Nephron (organoid): ENCODE measurements at regions not wholly inside any gene's neighbourhood (a gene's known extent, or its start where the extent isn't known, plus 50 kb on each side); places are given as distances from the start of the nearest gene placed in this dataset.
A peak's percentile ranks its signal among the peaks of the same experiment; 100 is the strongest.

Source experiments
- H3K27ac Mint-ChIP-seq, 3 experiments: 2 replicates each; pipeline ENCODE4 v1.8.0; 2020; ENCODE audit warnings: mixed read lengths in 3 of 3, mild to moderate bottlenecking in 2 of 3, moderate library complexity in 1 of 3
- H3K27me3 Mint-ChIP-seq: 2 replicates; pipeline ENCODE4 v1.8.0; 2021; ENCODE audit warnings: low read depth, mild to moderate bottlenecking, moderate library complexity, mixed read lengths
- H3K36me3 Mint-ChIP-seq: 2 replicates; pipeline ENCODE4 v1.8.0; 2020; ENCODE audit warnings: low read depth, mixed read lengths
- H3K4me1 Mint-ChIP-seq: 2 replicates; pipeline ENCODE4 v1.8.0; 2020; ENCODE audit warnings: mixed read lengths
- H3K4me3 Mint-ChIP-seq, 3 experiments: 2 replicates each; pipeline ENCODE4 v1.8.0; 2020; ENCODE audit warnings: mild to moderate bottlenecking in 3 of 3, mixed read lengths in 3 of 3, moderate library complexity in 2 of 3
- H3K9me3 Mint-ChIP-seq: 2 replicates; pipeline ENCODE4 v1.8.0; 2020; ENCODE audit warnings: mixed read lengths
- CTCF ChIP-seq, 3 experiments: fragments of 200-600 bp; sonication (generic); IDR thresholded peaks; one replicate each; pipeline ENCODE4 v1.5.0; 2021; ENCODE audit warnings: antibody characterized with exemption in 3 of 3; ENCODE audit not compliant: unreplicated experiment in 3 of 3

DNA sequence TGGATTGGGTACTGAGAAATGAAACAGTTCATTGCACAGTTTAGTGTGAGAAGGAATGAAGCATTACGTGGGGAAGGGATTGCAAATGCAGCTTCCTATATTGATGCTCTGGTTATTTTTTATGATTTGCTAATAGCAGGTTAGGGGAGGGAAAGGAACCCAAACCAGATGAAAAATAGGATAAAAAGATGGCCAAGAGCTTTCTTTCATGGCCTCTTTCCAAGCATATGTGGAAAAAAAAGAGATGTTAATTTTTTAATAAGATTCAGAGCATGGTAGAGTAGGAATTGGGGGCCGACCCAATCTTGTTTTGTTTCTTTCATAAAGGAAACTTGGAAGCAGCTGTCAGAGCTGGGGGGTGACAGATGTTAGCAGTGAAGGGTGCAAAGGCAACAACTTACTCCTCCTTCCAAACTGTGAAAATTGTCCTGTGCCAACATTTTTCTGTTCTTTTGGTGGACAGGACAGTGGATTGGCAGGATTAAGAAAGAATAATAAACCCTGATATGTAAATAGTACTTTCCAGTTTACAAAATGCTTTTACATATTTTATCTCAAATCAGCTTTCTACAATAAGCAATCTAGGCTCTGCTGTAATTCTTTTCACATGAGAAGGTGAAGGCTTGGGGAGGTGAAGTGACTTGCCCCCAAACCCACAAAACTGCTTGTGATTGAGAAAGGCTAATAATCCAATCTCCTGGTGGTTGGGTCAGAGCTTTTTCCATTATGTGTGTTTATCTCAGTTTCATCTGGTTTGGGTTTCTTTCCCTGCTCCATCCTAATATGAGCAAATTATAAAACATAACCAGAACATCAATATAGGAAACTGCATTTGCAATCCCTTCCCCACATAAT is 270.1 kb downstream of the ETAA1 start:
- TF ChIP-seq CTCF (IDR thresholded peaks at IDR 0.05; ENCODE audit: unreplicated experiment in 3 of 3): no peak
- H3K27me3 Mint-ChIP-seq: no peaks in the 10 kb centered on the region
- H3K9me3 Mint-ChIP-seq: peaks cover 3% of the 10 kb centered on the region
- H3K4me1 Mint-ChIP-seq: peaks cover 26% of the 10 kb centered on the region
- H3K4me3 Mint-ChIP-seq: no peak overlapping the region
- H3K27ac Mint-ChIP-seq: peak overlapping the region in 2 of 3 experiments; percentile 44 to 51
- no peaks in the 10 kb centered on the region for H3K36me3 Mint-ChIP-seq

GRCh38 chr2:67668538-67668937 is 271.4 kb downstream of the ETAA1 start:
- Mint-ChIP-seq H3K27me3 (no peaks in the 10 kb centered on the region), H3K4me3 (no peak overlapping the region), H3K27ac (no peak overlapping the region), H3K36me3 (no peaks in the 10 kb centered on the region), H3K9me3 (no peaks in the 10 kb centered on the region), H3K4me1 (peaks cover 26% of the 10 kb centered on the region)
- TF ChIP-seq CTCF (IDR thresholded peaks at IDR 0.05; ENCODE audit: unreplicated experiment in 3 of 3): no peak

DNA sequence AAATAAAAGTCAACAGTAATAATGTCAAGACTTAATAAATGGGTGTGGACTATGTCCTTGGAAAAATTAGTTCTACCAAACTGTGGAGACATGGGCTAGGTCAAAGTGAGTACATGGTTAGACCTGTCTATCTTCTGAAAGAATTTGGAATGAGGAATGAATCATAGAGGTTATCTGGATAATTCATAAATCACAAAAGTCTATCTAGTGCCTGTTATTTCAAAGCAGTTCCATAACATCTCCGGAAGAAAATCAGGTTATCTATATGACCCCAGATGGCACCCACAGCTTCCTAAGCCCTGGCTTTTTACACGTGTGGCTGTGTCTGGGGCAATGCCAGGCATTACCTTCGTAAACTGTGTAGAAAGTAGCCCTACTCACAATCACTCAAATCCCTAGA is 272.0 kb downstream of the ETAA1 start:
- H3K4me1 Mint-ChIP-seq: peaks cover 26% of the 10 kb centered on the region
- no peaks in the 10 kb centered on the region for H3K27me3 Mint-ChIP-seq
- H3K27ac Mint-ChIP-seq: no peak overlapping the region
- H3K9me3 Mint-ChIP-seq: no peaks in the 10 kb centered on the region
- H3K4me3 Mint-ChIP-seq: no peak overlapping the region
- no peaks in the 10 kb centered on the region for H3K36me3 Mint-ChIP-seq
- no peak for TF ChIP-seq CTCF (IDR thresholded peaks at IDR 0.05; ENCODE audit: unreplicated experiment in 3 of 3)

DNA sequence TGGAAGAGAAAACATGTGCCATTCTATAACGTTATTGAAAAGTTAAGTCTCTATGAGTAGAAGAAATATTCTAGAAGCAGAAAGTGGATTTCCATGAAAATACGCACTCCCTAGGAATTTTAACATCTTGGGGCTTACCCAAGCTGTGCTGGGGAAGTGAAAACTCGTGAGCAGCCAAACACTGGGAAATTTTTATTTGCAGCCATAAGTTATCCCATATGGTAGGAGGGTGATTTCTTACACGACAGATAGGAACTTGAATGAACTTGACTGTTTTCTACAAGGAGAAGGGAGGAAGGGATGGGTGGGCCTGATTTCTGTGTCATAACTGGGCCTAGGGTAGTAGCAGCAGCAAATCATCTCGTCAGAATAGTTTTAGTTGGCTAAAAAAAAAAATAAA is 272.6 kb downstream of the ETAA1 start:
- peaks cover 26% of the 10 kb centered on the region for H3K4me1 Mint-ChIP-seq
- H3K27me3 Mint-ChIP-seq: no peaks in the 10 kb centered on the region
- TF ChIP-seq CTCF (IDR thresholded peaks at IDR 0.05; ENCODE audit: unreplicated experiment in 3 of 3): no peak
- H3K36me3 Mint-ChIP-seq: no peaks in the 10 kb centered on the region
- H3K4me3 Mint-ChIP-seq: no peak overlapping the region
- H3K9me3 Mint-ChIP-seq: no peaks in the 10 kb centered on the region
- H3K27ac Mint-ChIP-seq: no peak overlapping the region

GRCh38 chr2:67670747-67671183 is 273.6 kb downstream of the ETAA1 start:
- H3K36me3 Mint-ChIP-seq: no peaks in the 10 kb centered on the region
- H3K4me3 Mint-ChIP-seq: no peak overlapping the region
- H3K27me3 Mint-ChIP-seq: no peaks in the 10 kb centered on the region
- no peak for TF ChIP-seq CTCF (IDR thresholded peaks at IDR 0.05; ENCODE audit: unreplicated experiment in 3 of 3)
- no peak overlapping the region for H3K27ac Mint-ChIP-seq
- no peaks in the 10 kb centered on the region for H3K9me3 Mint-ChIP-seq
- peaks cover 26% of the 10 kb centered on the region for H3K4me1 Mint-ChIP-seq
